Astrocyte (in vitro differentiated cells and primary cell): ENCODE measurements at regions not wholly inside any gene's neighbourhood (a gene's known extent, or its start where the extent isn't known, plus 50 kb on each side); places are given as distances from the start of the nearest gene placed in this dataset.

Experiments used
- EZH2 ChIP-seq: IDR thresholded peaks from 2 replicates; pipeline ENCODE4 v1.6.1; 2012; ENCODE audit warnings: mild to moderate bottlenecking, low read length, inconsistent platforms; ENCODE audit not compliant: insufficient read depth
- TF ChIP-seq, protein P1 (sequence below): IDR thresholded peaks from 2 replicates; pipeline ENCODE4 v1.5.1; 2011; ENCODE audit warnings: low read depth, mild to moderate bottlenecking, inconsistent platforms, low read length, moderate library complexity; ENCODE audit not compliant: insufficient read depth

DNA sequence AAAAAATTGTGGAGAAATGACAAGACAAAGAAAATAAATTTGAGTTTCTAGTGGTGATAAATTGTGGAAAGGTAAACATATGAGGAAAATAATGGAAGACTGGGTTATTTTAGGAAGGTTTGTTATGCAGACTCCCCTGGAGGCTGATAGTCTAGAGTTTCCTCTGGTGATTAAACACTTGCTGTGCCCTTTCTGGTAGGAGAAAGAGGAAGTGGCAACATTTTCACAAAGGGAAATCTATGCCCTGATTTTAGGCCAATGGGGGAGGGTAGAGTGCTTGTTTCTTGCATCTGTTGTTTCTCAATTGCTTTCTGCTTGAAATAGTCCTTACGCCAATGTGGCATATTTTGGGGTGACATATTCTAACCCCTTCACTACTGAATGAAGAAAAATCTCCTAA lies 129.1 kb upstream of the DOK5 start:
- TF ChIP-seq, protein P1, sequence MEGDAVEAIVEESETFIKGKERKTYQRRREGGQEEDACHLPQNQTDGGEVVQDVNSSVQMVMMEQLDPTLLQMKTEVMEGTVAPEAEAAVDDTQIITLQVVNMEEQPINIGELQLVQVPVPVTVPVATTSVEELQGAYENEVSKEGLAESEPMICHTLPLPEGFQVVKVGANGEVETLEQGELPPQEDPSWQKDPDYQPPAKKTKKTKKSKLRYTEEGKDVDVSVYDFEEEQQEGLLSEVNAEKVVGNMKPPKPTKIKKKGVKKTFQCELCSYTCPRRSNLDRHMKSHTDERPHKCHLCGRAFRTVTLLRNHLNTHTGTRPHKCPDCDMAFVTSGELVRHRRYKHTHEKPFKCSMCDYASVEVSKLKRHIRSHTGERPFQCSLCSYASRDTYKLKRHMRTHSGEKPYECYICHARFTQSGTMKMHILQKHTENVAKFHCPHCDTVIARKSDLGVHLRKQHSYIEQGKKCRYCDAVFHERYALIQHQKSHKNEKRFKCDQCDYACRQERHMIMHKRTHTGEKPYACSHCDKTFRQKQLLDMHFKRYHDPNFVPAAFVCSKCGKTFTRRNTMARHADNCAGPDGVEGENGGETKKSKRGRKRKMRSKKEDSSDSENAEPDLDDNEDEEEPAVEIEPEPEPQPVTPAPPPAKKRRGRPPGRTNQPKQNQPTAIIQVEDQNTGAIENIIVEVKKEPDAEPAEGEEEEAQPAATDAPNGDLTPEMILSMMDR = no peak
- no peak for TF ChIP-seq EZH2
